ENCODE measurements at regions not wholly inside any gene's neighbourhood (a gene's known extent, or its start where the extent isn't known, plus 50 kb on each side); places are given as distances from the start of the nearest gene placed in this dataset.

DNA sequence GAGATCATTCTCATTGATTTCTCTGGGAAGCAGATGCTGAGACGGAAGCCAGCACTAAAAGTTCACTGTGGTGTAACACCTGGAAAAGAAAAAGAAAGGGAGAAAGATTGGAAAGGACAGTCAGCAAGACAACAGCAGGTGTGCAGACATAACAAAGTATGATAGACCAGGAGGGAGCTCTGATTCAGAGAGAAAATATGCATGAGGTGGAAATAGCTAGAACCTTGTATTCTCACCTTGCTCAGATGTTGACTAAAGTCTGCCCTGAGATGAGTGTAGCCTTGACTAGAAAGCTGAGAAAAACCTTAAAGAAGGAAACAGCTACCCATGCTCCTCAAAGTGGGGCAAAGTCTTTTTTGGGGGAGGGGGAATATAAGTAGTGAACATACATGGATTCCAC is 1711.8 kb downstream of the EFNB2 start:
- DNase-seq (ENCODE audit: low read depth in 2 of 2): no peak
- TF ChIP-seq, protein P1, sequence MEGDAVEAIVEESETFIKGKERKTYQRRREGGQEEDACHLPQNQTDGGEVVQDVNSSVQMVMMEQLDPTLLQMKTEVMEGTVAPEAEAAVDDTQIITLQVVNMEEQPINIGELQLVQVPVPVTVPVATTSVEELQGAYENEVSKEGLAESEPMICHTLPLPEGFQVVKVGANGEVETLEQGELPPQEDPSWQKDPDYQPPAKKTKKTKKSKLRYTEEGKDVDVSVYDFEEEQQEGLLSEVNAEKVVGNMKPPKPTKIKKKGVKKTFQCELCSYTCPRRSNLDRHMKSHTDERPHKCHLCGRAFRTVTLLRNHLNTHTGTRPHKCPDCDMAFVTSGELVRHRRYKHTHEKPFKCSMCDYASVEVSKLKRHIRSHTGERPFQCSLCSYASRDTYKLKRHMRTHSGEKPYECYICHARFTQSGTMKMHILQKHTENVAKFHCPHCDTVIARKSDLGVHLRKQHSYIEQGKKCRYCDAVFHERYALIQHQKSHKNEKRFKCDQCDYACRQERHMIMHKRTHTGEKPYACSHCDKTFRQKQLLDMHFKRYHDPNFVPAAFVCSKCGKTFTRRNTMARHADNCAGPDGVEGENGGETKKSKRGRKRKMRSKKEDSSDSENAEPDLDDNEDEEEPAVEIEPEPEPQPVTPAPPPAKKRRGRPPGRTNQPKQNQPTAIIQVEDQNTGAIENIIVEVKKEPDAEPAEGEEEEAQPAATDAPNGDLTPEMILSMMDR (conservative IDR thresholded peaks at IDR 0.05 in 1 of 2, IDR thresholded peaks at IDR 0.05 in 1 of 2; ENCODE audit: low read depth in 1 of 2, low read length in 2 of 2): no peak
- TF ChIP-seq EZH2 (IDR thresholded peaks at IDR 0.05; ENCODE audit: low read length, missing control alignments): no peak
- H4K20me1 ChIP-seq (ENCODE audit: control insufficient read depth, extremely low read depth, insufficient read depth, low read length): no peaks in the 10 kb centered on the region

DNA sequence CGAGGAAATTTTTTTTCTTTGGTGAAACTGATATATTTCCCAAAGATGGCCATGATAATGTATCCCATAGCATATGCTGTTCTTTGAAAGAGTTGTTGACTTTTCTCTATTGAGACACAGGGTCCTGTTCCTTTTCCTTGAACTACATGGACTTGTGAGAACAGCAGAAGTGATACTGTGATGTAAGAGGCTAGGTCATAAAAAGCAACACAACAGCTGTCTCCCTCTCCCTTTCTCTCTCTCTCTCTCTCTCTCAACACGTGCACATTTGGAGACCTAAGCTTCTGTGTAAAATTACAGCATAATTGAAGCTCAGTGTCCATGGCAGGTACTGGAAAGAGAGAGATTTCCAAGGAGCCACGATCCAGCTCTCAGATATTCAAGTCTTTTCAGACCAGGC is 1712.4 kb downstream of the EFNB2 start:
- no peak overlapping the region for H3K9ac ChIP-seq (ENCODE audit: insufficient read depth, low read length)
- no peak overlapping the region for H3K4me2 ChIP-seq (ENCODE audit: extremely low read depth, insufficient read depth, low read length)
- no peak overlapping the region for H3K4me3 ChIP-seq (replicated peaks in 1 of 4; ENCODE audit: control extremely low read depth in 1 of 4, insufficient read depth in 1 of 4, low read depth in 3 of 4, low read length in 4 of 4)
- no peak for DNase-seq (ENCODE audit: low read depth in 2 of 2)
- H3K36me3 ChIP-seq (ENCODE audit: control insufficient read depth, insufficient read depth, low read length): no peaks in the 10 kb centered on the region
- H3K27me3 ChIP-seq (ENCODE audit: control insufficient read depth, insufficient read depth, low read length): no peaks in the 10 kb centered on the region
- TF ChIP-seq, protein P1 (conservative IDR thresholded peaks at IDR 0.05 in 1 of 2, IDR thresholded peaks at IDR 0.05 in 1 of 2; ENCODE audit: low read depth in 1 of 2, low read length in 2 of 2): no peak
- TF ChIP-seq EZH2 (IDR thresholded peaks at IDR 0.05; ENCODE audit: low read length, missing control alignments): no peak
- H3K9me3 ChIP-seq (ENCODE audit: control insufficient read depth, insufficient read depth, low read depth, low read length): no peaks in the 10 kb centered on the region
- H3K27ac ChIP-seq (ENCODE audit: insufficient read depth, low read length): no peak overlapping the region
- H3K4me1 ChIP-seq (ENCODE audit: control insufficient read depth, extremely low read depth, insufficient read depth, low read length): no peaks in the 10 kb centered on the region
- H2AFZ ChIP-seq (ENCODE audit: low read length): no peak overlapping the region
- no peaks in the 10 kb centered on the region for H3K79me2 ChIP-seq (ENCODE audit: control insufficient read depth, insufficient read depth, low read length)
- H4K20me1 ChIP-seq (ENCODE audit: control insufficient read depth, extremely low read depth, insufficient read depth, low read length): no peaks in the 10 kb centered on the region

More for the DNA sequence above, 1711.8 kb downstream of the EFNB2 start:
- no peak overlapping the region for H3K9ac ChIP-seq (ENCODE audit: insufficient read depth, low read length)
- H3K79me2 ChIP-seq (ENCODE audit: control insufficient read depth, insufficient read depth, low read length): no peaks in the 10 kb centered on the region
- H3K4me2 ChIP-seq (ENCODE audit: extremely low read depth, insufficient read depth, low read length): no peak overlapping the region
- no peaks in the 10 kb centered on the region for H3K9me3 ChIP-seq (ENCODE audit: control insufficient read depth, insufficient read depth, low read depth, low read length)
- H3K4me1 ChIP-seq (ENCODE audit: control insufficient read depth, extremely low read depth, insufficient read depth, low read length): no peaks in the 10 kb centered on the region
- no peaks in the 10 kb centered on the region for H3K27me3 ChIP-seq (ENCODE audit: control insufficient read depth, insufficient read depth, low read length)
- no peak overlapping the region for H3K4me3 ChIP-seq (replicated peaks in 1 of 4; ENCODE audit: control extremely low read depth in 1 of 4, insufficient read depth in 1 of 4, low read depth in 3 of 4, low read length in 4 of 4)
- H3K36me3 ChIP-seq (ENCODE audit: control insufficient read depth, insufficient read depth, low read length): no peaks in the 10 kb centered on the region
- H2AFZ ChIP-seq (ENCODE audit: low read length): no peak overlapping the region
- H3K27ac ChIP-seq (ENCODE audit: insufficient read depth, low read length): no peak overlapping the region

DNA sequence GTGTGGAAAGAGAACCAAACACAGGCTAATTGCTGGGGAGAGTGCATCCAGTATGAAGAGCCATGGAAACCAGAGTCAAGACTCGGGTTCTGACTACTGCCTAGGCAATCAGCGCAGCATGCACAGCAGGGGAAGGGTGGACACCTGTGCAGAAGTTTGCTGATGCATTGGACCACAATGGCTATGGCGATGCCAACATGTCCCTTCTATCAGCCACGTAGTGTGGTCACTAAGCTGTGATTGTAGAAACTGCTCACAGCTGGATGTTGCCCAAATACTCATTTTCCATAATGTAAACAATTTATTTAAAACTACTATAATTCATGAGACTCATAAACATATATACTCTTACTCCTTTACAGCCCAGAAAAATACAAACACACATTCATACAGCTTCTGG is 1718.2 kb downstream of the EFNB2 start:
- no peaks in the 10 kb centered on the region for H3K27me3 ChIP-seq (ENCODE audit: control insufficient read depth, insufficient read depth, low read length)
- H3K4me2 ChIP-seq (ENCODE audit: extremely low read depth, insufficient read depth, low read length): no peak overlapping the region
- no peaks in the 10 kb centered on the region for H3K79me2 ChIP-seq (ENCODE audit: control insufficient read depth, insufficient read depth, low read length)
- no peak overlapping the region for H2AFZ ChIP-seq (ENCODE audit: low read length)
- DNase-seq (ENCODE audit: low read depth in 2 of 2): peak in 1 of 2 donors; percentile 3
- no peaks in the 10 kb centered on the region for H3K4me1 ChIP-seq (ENCODE audit: control insufficient read depth, extremely low read depth, insufficient read depth, low read length)
- no peak overlapping the region for H3K4me3 ChIP-seq (replicated peaks in 1 of 4; ENCODE audit: control extremely low read depth in 1 of 4, insufficient read depth in 1 of 4, low read depth in 3 of 4, low read length in 4 of 4)
- no peak overlapping the region for H3K9ac ChIP-seq (ENCODE audit: insufficient read depth, low read length)
- H3K36me3 ChIP-seq (ENCODE audit: control insufficient read depth, insufficient read depth, low read length): no peaks in the 10 kb centered on the region
- no peaks in the 10 kb centered on the region for H3K9me3 ChIP-seq (ENCODE audit: control insufficient read depth, insufficient read depth, low read depth, low read length)
- TF ChIP-seq, protein P1 (conservative IDR thresholded peaks at IDR 0.05 in 1 of 2, IDR thresholded peaks at IDR 0.05 in 1 of 2; ENCODE audit: low read depth in 1 of 2, low read length in 2 of 2): no peak
- TF ChIP-seq EZH2 (IDR thresholded peaks at IDR 0.05; ENCODE audit: low read length, missing control alignments): no peak
- H3K27ac ChIP-seq (ENCODE audit: insufficient read depth, low read length): no peak overlapping the region
- H4K20me1 ChIP-seq (ENCODE audit: control insufficient read depth, extremely low read depth, insufficient read depth, low read length): no peaks in the 10 kb centered on the region
